ENCODE measurements at regions not wholly inside any gene's neighbourhood (a gene's known extent, or its start where the extent isn't known, plus 50 kb on each side); places are given as distances from the start of the nearest gene placed in this dataset.

- DNase-seq = peak; percentile 25 to 77 (median 39)
- H3K27me3 ChIP-seq (ENCODE audit: control insufficient read depth in 3 of 3, insufficient read depth in 3 of 3, low read length in 2 of 3) = no peaks in the 10 kb centered on the region
These were observed 63.8 kb upstream of the EPHA4 start for GRCh38 chr2:221635949-221636348.

GRCh38 chr2:221629468-221629867, 57.4 kb upstream of the EPHA4 start:
- H3K27me3 ChIP-seq (ENCODE audit: control insufficient read depth in 3 of 3, insufficient read depth in 3 of 3, low read length in 2 of 3) = peaks cover 0 to 3% (median 0%) of the 10 kb centered on the region in 3 donors
- ATAC-seq (ENCODE audit: insufficient read depth, low FRiP score) (no peak), DNase-seq (no peak)
- no peaks in the 10 kb centered on the region for H3K36me3 ChIP-seq (ENCODE audit: control insufficient read depth in 4 of 4, insufficient read depth in 4 of 4, low read length in 4 of 4)
- TF ChIP-seq CTCF (IDR thresholded peaks at IDR 0.05; ENCODE audit: control extremely low read depth, extremely low read depth) = no peak
- H3K9ac ChIP-seq (ENCODE audit: insufficient read depth in 1 of 2, low read length in 2 of 2) = no peak overlapping the region
- H3K9me3 ChIP-seq (ENCODE audit: control insufficient read depth in 4 of 4, insufficient read depth in 3 of 4, low read length in 3 of 4) = no peaks in the 10 kb centered on the region
- 83 to 85% methylated on average over 5 of the region's 5 CpGs for WGBS, 2 donors
- H3K27ac ChIP-seq (ENCODE audit: low read depth in 1 of 2, low read length in 1 of 2) = no peak overlapping the region
- H3K4me3 ChIP-seq = no peak overlapping the region
- H3K4me1 ChIP-seq (ENCODE audit: control insufficient read depth in 5 of 5, insufficient read depth in 5 of 5, low read length in 5 of 5) = no peaks in the 10 kb centered on the region

More at GRCh38 chr2:221635949-221636348, 63.8 kb upstream of the EPHA4 start:
- ATAC-seq (ENCODE audit: insufficient read depth, low FRiP score) = peak; percentile 67
- H3K27ac ChIP-seq (ENCODE audit: low read depth in 1 of 2, low read length in 1 of 2) = no peak overlapping the region
- no peaks in the 10 kb centered on the region for H3K36me3 ChIP-seq (ENCODE audit: control insufficient read depth in 4 of 4, insufficient read depth in 4 of 4, low read length in 4 of 4)
- no peak overlapping the region for H3K4me3 ChIP-seq
- H3K9me3 ChIP-seq (ENCODE audit: control insufficient read depth in 4 of 4, insufficient read depth in 3 of 4, low read length in 3 of 4) = peaks cover 0 to under 1% (median 0%) of the 10 kb centered on the region in 4 donors
- no peaks in the 10 kb centered on the region for H3K4me1 ChIP-seq (ENCODE audit: control insufficient read depth in 5 of 5, insufficient read depth in 5 of 5, low read length in 5 of 5)
- no peak for TF ChIP-seq CTCF (IDR thresholded peaks at IDR 0.05; ENCODE audit: control extremely low read depth, extremely low read depth)
- no peak overlapping the region for H3K9ac ChIP-seq (ENCODE audit: insufficient read depth in 1 of 2, low read length in 2 of 2)

GRCh38 chr2:221624475-221624874, 52.4 kb upstream of the EPHA4 start:
- H3K9ac ChIP-seq (ENCODE audit: insufficient read depth in 1 of 2, low read length in 2 of 2) = no peak overlapping the region
- no peak overlapping the region for H3K27ac ChIP-seq (ENCODE audit: low read depth in 1 of 2, low read length in 1 of 2)
- H3K27me3 ChIP-seq (ENCODE audit: control insufficient read depth in 3 of 3, insufficient read depth in 3 of 3, low read length in 2 of 3) = peaks cover 0 to 3% (median 0%) of the 10 kb centered on the region in 3 donors
- no peak for DNase-seq
- 81 to 85% methylated on average over 1 of the region's 1 CpG for WGBS, 2 donors
- H3K36me3 ChIP-seq (ENCODE audit: control insufficient read depth in 4 of 4, insufficient read depth in 4 of 4, low read length in 4 of 4) = no peaks in the 10 kb centered on the region
- no peak for ATAC-seq (ENCODE audit: insufficient read depth, low FRiP score)
- no peaks in the 10 kb centered on the region for H3K9me3 ChIP-seq (ENCODE audit: control insufficient read depth in 4 of 4, insufficient read depth in 3 of 4, low read length in 3 of 4)
- no peak overlapping the region for H3K4me3 ChIP-seq
- H3K4me1 ChIP-seq (ENCODE audit: control insufficient read depth in 5 of 5, insufficient read depth in 5 of 5, low read length in 5 of 5) = no peaks in the 10 kb centered on the region
- TF ChIP-seq CTCF (IDR thresholded peaks at IDR 0.05; ENCODE audit: control extremely low read depth, extremely low read depth) = no peak

Data from lung (tissue), 11 donors.